Esophagus squamous epithelium (tissue), 5 donors: ENCODE measurements at regions not wholly inside any gene's neighbourhood (a gene's known extent, or its start where the extent isn't known, plus 50 kb on each side); places are given as distances from the start of the nearest gene placed in this dataset.

Source experiments
- DNase-seq: peaks from one replicate; lab custom pipeline; 2025; lab: John Stamatoyannopoulos, UW
- H3K27ac ChIP-seq, 4 donors: fragments of 200-600 bp; sonication (generic); one replicate each; pipeline ENCODE4 v1.5.1; 2016 to 2019; ENCODE audit warnings: mild to moderate bottlenecking in 1 of 4
- H3K27me3 ChIP-seq, 4 donors: fragments of 200-600 bp; sonication (generic); 1 replicate in 3 of 4; 2 replicates in 1 of 4; pipeline versions ENCODE4 v1.5.1 to v1.6.0; 2017 to 2021; ENCODE audit warnings: antibody characterized with exemption in 1 of 4
- H3K36me3 ChIP-seq, 3 donors: fragments of 200-600 bp; sonication (generic); one replicate each; pipeline ENCODE4 v1.5.1; 2016 to 2019
- H3K4me1 ChIP-seq, 3 donors: fragments of 200-600 bp; sonication (generic); one replicate each; pipeline ENCODE4 v1.5.1; 2017 to 2019
- H3K4me3 ChIP-seq, 4 donors: fragments of 200-600 bp; sonication (generic); 1 replicate in 3 of 4; 2 replicates in 1 of 4; pipeline ENCODE4 v1.5.1; 2016 to 2019; ENCODE audit warnings: mild to moderate bottlenecking in 2 of 4, moderate library complexity in 1 of 4
- H3K9me3 ChIP-seq, 3 donors: fragments of 200-600 bp; sonication (generic); one replicate each; pipeline ENCODE4 v1.5.1; 2016 to 2019
- CTCF ChIP-seq, 6 experiments: fragments of 450-650 bp in 4 of 6; fragments of 200-600 bp in 2 of 6; sonication (generic) in 2 of 6; IDR thresholded peaks; one replicate each; pipeline ENCODE4 v1.5.1; 2016 to 2019; ENCODE audit warnings: antibody characterized with exemption in 6 of 6, mild to moderate bottlenecking in 4 of 6, moderate library complexity in 4 of 6
- POLR2A ChIP-seq, 4 donors: fragments of 450-650 bp; IDR thresholded peaks; one replicate each; pipeline ENCODE4 v1.6.1; 2017; ENCODE audit warnings: antibody characterized with exemption in 4 of 4, mild to moderate bottlenecking in 4 of 4, moderate library complexity in 3 of 4
- WGBS, 2 donors: methylation state at CpG; one replicate each; pipeline ENCODE4 v1.1.5; 2018; 5-methylcytosine and 5-hydroxymethylcytosine counted together
- intact Hi-C: fragments of 100-400 bp; cut with DNase I; formaldehyde crosslinking; loops from one replicate; pipeline ENCODE4 v1.15.0; 2022
- donor health status: DM: yes; HTN: yes; CAD: no.

- Histone ChIP-seq H3K27ac (no peak overlapping the region), H3K27me3 (peaks cover 0 to 43% (median 0%) of the 10 kb centered on the region in 4 donors), H3K4me1 (peaks cover 0 to 24% (median 0%) of the 10 kb centered on the region in 3 donors), H3K36me3 (no peaks in the 10 kb centered on the region), H3K9me3 (no peaks in the 10 kb centered on the region), H3K4me3 (no peak overlapping the region)
- DNase-seq: no peak
- intact Hi-C loops: no loop called here
- TF ChIP-seq CTCF (IDR thresholded peaks at IDR 0.05): no peak
- no peak for TF ChIP-seq POLR2A (IDR thresholded peaks at IDR 0.05)
- 74% methylated on average over 9 of the region's 9 CpGs for WGBS, 2 donors
Measured at GRCh38 chr12:69099201-69099837, 140.1 kb upstream of the CPSF6 start.

GRCh38 chr12:69101505-69101904 is 137.9 kb upstream of the CPSF6 start:
- H3K27ac ChIP-seq: no peak overlapping the region
- TF ChIP-seq POLR2A (IDR thresholded peaks at IDR 0.05): no peak
- no peaks in the 10 kb centered on the region for H3K9me3 ChIP-seq
- intact Hi-C loops: no loop called here
- H3K4me1 ChIP-seq: peaks cover 0 to 20% (median 0%) of the 10 kb centered on the region in 3 donors
- H3K36me3 ChIP-seq: no peaks in the 10 kb centered on the region
- peaks cover 0 to 21% (median 0%) of the 10 kb centered on the region in 4 donors for H3K27me3 ChIP-seq
- no peak for DNase-seq
- 67 to 73% methylated on average over 4 of the region's 4 CpGs for WGBS, 2 donors
- H3K4me3 ChIP-seq: no peak overlapping the region

- H3K9me3 ChIP-seq: no peaks in the 10 kb centered on the region
- H3K4me3 ChIP-seq: no peak overlapping the region
- TF ChIP-seq POLR2A (IDR thresholded peaks at IDR 0.05) (no peak), CTCF (IDR thresholded peaks at IDR 0.05) (no peak)
- intact Hi-C loops: no loop called here
- H3K4me1 ChIP-seq: peaks cover 0 to 6% (median 0%) of the 10 kb centered on the region in 3 donors
- H3K36me3 ChIP-seq: no peaks in the 10 kb centered on the region
- DNase-seq: no peak
- H3K27ac ChIP-seq: no peak overlapping the region
- WGBS, 2 donors: 49 to 69% methylated on average over 3 of the region's 3 CpGs
- H3K27me3 ChIP-seq: peaks cover 0 to 20% (median 0%) of the 10 kb centered on the region in 4 donors
Measured at GRCh38 chr12:69102856-69103255, 136.5 kb upstream of the CPSF6 start.

GRCh38 chr12:69105101-69105962 is 134.0 kb upstream of the CPSF6 start:
- WGBS, 2 donors: 93 to 96% methylated on average over 3 of the region's 3 CpGs
- intact Hi-C loops: no loop called here

More at GRCh38 chr12:69105101-69105962, 134.0 kb upstream of the CPSF6 start:
- H3K9me3 ChIP-seq: no peaks in the 10 kb centered on the region
- H3K36me3 ChIP-seq: no peaks in the 10 kb centered on the region
- H3K4me3 ChIP-seq: no peak overlapping the region
- peaks cover 0 to 3% (median 0%) of the 10 kb centered on the region in 4 donors for H3K27me3 ChIP-seq
- H3K4me1 ChIP-seq: no peaks in the 10 kb centered on the region
- no peak overlapping the region for H3K27ac ChIP-seq
- TF ChIP-seq CTCF (IDR thresholded peaks at IDR 0.05): no peak
- no peak for TF ChIP-seq POLR2A (IDR thresholded peaks at IDR 0.05)
- no peak for DNase-seq
